Sigmoid colon (tissue), 3 donors: ENCODE measurements at regions not wholly inside any gene's neighbourhood (a gene's known extent, or its start where the extent isn't known, plus 50 kb on each side); places are given as distances from the start of the nearest gene placed in this dataset.

Source experiments
- POLR2A ChIP-seq, 2 donors: fragments of 450-650 bp; IDR thresholded peaks; one replicate each; pipeline ENCODE4 v1.6.1; 2016; ENCODE audit warnings: antibody characterized with exemption in 2 of 2, mild to moderate bottlenecking in 2 of 2, moderate library complexity in 2 of 2
- TF ChIP-seq, protein P1 (sequence below), 4 experiments: fragments of 450-650 bp in 3 of 4; fragments of 200-600 bp in 1 of 4; IDR thresholded peaks; one replicate each; pipeline ENCODE4 v1.5.1; 2016 to 2019; ENCODE audit warnings: antibody characterized with exemption in 4 of 4, mild to moderate bottlenecking in 3 of 4, moderate library complexity in 2 of 4

DNA sequence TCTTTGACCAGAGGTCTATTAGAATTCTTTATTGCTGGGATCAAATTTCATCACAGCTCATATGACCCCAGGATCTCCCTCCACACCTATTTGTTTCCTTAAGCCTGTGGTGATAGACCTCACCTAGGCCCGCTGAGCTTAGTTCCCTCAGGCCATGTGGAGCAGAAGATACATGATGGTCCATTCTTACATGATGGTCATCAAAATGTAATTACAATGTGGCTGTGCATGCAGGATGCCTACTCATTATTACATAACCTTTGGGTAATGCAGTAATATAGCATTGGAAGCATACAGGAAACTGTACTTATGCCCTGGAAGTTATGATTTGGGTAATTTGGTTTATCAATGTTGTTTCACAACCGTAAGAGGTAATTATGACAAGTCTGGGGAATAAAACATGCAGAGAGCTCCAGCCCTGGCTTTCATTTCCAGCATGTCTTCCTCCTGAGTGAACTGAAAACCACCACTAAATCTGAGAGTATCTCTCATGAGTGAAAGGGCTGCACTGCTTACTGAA lies 67.0 kb upstream of the AGA start:
- TF ChIP-seq, protein P1, sequence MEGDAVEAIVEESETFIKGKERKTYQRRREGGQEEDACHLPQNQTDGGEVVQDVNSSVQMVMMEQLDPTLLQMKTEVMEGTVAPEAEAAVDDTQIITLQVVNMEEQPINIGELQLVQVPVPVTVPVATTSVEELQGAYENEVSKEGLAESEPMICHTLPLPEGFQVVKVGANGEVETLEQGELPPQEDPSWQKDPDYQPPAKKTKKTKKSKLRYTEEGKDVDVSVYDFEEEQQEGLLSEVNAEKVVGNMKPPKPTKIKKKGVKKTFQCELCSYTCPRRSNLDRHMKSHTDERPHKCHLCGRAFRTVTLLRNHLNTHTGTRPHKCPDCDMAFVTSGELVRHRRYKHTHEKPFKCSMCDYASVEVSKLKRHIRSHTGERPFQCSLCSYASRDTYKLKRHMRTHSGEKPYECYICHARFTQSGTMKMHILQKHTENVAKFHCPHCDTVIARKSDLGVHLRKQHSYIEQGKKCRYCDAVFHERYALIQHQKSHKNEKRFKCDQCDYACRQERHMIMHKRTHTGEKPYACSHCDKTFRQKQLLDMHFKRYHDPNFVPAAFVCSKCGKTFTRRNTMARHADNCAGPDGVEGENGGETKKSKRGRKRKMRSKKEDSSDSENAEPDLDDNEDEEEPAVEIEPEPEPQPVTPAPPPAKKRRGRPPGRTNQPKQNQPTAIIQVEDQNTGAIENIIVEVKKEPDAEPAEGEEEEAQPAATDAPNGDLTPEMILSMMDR (IDR thresholded peaks at IDR 0.05), result no peak
- TF ChIP-seq POLR2A (IDR thresholded peaks at IDR 0.05), result no peak
